ENCODE measurements at regions not wholly inside any gene's neighbourhood (a gene's known extent, or its start where the extent isn't known, plus 50 kb on each side); places are given as distances from the start of the nearest gene placed in this dataset.

DNA sequence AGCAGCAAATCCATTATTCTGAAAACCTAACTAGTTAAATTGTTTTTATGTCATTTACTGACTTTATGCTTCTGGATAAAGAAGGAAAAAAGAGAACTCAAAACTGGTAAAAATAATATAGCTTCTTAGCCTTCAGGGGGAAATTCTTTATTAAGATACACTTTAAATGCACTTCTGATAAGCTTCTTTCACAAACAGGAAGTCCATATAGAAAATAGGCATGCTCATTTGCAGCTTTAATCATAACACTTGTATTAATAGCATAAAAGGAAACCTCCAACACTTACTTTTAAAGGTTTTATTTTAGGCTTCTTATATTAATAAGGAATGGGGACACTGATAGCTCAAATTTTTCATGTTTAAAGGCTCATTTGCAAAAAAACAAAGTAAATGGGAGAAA, 538.0 kb upstream of the SLC35B3 start:
- FAIRE-seq = no peak

DNA sequence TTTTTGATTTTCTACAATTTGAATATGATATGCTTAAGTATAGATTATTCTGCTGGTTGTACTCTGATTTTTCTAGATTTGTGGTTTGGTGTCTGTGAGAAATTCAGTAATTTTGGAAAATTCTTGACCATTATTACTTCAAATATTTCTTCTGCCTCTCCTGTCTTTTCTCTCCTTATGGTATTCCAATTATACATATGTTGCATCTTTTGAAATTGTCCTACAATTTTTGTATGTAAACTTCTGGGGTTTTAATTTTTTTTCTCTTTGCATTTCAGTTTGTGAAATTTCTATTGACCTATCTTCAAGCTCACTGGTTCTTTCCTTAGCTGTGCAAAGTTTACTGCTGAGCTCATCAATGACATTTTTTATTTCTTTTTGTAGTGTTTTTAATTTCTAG, 534.4 kb upstream of the SLC35B3 start:
- TF ChIP-seq, protein P1, sequence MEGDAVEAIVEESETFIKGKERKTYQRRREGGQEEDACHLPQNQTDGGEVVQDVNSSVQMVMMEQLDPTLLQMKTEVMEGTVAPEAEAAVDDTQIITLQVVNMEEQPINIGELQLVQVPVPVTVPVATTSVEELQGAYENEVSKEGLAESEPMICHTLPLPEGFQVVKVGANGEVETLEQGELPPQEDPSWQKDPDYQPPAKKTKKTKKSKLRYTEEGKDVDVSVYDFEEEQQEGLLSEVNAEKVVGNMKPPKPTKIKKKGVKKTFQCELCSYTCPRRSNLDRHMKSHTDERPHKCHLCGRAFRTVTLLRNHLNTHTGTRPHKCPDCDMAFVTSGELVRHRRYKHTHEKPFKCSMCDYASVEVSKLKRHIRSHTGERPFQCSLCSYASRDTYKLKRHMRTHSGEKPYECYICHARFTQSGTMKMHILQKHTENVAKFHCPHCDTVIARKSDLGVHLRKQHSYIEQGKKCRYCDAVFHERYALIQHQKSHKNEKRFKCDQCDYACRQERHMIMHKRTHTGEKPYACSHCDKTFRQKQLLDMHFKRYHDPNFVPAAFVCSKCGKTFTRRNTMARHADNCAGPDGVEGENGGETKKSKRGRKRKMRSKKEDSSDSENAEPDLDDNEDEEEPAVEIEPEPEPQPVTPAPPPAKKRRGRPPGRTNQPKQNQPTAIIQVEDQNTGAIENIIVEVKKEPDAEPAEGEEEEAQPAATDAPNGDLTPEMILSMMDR (IDR thresholded peaks at IDR 0.05; ENCODE audit: insufficient read depth, missing control alignments) = no peak
- DNase-seq (ENCODE audit: insufficient read length, low spot score) = no peak
- FAIRE-seq = no peak

More for the DNA sequence above, 538.0 kb upstream of the SLC35B3 start:
- DNase-seq (ENCODE audit: insufficient read length, low spot score) = no peak
- TF ChIP-seq, protein P1 (IDR thresholded peaks at IDR 0.05; ENCODE audit: insufficient read depth, missing control alignments) = no peak

DNA sequence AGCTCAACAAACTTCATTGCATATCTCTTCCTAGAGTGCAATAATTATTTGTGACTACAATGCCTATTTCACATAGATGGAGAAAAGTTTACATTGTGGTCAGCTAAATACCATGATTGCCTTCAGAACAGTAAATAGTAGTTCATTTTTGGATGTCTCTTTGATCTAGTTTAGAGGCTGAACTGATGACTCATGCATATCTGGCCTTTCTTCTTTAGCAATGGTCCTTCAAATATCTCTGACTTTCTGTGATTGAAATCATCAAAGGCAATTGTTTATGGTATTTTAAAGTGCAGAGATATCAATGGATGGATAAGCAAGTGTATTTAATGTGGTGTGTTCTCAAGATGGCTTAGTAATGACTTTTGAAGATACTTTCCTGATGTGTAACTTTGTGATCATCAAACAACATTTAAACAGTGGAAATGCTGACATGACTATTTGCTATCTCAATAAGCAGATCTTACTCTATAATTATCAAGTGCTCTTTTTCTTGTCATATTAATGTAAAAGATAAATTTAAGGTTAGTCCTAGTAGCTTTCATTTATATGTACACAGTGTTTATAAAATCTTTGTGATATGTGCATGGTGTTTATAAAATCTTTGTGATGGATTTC, 523.7 kb upstream of the SLC35B3 start:
- FAIRE-seq = no peak
- no peak for DNase-seq (ENCODE audit: insufficient read length, low spot score)
- TF ChIP-seq, protein P1 (IDR thresholded peaks at IDR 0.05; ENCODE audit: insufficient read depth, missing control alignments) = no peak

DNA sequence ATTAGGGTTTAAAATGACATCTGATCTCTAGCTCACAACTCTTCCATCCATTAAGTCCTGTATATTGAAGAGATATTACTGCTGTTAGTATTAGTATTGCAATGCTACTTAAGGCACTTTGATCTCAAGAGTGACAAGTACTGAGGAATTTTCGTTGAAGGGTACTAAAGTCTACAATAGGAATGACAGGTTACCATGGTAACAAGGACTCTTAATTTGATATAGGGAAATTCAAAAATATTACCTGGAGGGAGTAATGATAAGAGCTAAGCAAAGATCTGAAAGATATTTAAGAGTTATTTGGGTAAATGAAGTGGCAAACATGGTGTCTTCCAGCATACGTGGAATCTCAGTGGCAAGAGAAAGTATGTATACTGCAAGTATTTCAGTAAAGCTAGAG, 518.0 kb upstream of the SLC35B3 start:
- DNase-seq (ENCODE audit: insufficient read length, low spot score) = no peak
- TF ChIP-seq, protein P1 (IDR thresholded peaks at IDR 0.05; ENCODE audit: insufficient read depth, missing control alignments) = no peak
- no peak for FAIRE-seq

DNA sequence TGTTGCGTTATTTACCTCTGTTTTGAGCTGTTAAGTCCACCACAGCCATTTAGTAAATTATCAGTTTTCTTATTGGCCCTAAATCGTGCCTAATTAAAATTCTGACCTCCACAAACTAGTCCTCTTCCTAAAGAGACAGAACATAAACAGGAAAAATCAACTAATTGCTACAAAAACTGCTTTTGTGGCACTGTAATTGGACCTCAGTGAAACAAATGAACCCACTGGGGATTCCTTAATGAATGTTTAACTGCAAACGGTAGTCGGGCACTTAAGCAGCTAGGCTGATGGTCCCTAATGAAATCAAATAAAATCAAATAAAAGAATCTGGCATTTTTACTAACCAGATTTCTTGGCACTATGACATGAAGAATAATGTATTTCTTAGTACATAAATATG, 513.4 kb upstream of the SLC35B3 start:
- FAIRE-seq = no peak
- DNase-seq (ENCODE audit: insufficient read length, low spot score) = no peak
- TF ChIP-seq, protein P1 (IDR thresholded peaks at IDR 0.05; ENCODE audit: insufficient read depth, missing control alignments) = no peak

DNA sequence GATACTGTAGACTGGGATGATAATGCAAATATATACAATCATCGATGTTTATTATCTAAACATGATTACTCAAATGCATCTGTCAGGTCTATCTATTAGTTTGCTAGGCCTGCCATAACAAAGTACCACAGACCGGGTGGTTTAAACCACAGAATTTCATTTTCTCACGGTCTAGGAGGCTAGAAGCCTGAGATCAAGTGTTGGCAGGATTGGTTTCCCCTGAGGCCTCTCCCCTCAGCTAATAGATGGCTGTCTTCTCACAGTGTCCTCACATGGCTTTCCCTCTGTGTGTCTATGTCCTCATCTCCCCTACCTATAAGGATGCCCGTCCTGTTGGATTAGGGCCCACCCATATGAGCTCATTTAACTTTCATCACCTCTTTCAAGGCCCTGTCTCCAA, 512.6 kb upstream of the SLC35B3 start:
- no peak for FAIRE-seq
- DNase-seq (ENCODE audit: insufficient read length, low spot score) = no peak
- TF ChIP-seq, protein P1 (IDR thresholded peaks at IDR 0.05; ENCODE audit: insufficient read depth, missing control alignments) = no peak

DNA sequence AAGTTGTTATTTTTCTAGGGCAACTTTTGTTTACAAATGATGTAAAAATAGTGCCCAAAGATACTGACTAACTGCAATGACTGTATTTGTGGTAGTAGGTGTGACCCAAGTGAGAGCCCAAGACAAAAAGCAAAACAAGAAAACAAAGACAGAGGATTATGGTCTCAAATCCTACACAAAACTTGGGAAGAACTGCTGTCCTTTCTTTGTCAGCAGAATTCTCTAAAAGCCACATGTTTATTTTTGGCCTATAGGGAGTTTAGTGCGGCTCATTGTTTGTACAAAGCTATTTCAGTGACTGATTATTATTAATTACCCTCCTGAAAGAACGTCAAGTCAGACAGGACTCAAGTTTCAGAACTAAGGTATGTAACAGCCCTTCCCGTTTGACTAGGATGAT, 509.2 kb upstream of the SLC35B3 start:
- TF ChIP-seq, protein P1 (IDR thresholded peaks at IDR 0.05; ENCODE audit: insufficient read depth, missing control alignments) = no peak
- DNase-seq (ENCODE audit: insufficient read length, low spot score) (no peak), FAIRE-seq (no peak)

Measured in D721Med (cell line).